Ovary (tissue), 3 donors: ENCODE measurements at regions not wholly inside any gene's neighbourhood (a gene's known extent, or its start where the extent isn't known, plus 50 kb on each side); places are given as distances from the start of the nearest gene placed in this dataset.

ENCODE experiments used
- CTCF ChIP-seq, 3 donors: fragments of 450-650 bp in 2 of 3; fragments of 200-600 bp in 1 of 3; IDR thresholded peaks; one replicate each; pipeline versions ENCODE4 v1.5.1 to v1.8.0; 2016 to 2022; ENCODE audit warnings: antibody characterized with exemption in 3 of 3, mild to moderate bottlenecking in 1 of 3
- EP300 ChIP-seq: sonication (generic); formaldehyde crosslinking; IDR thresholded peaks from one replicate; pipeline ENCODE4 v1.6.1; 2017; ENCODE audit warnings: antibody characterized with exemption
- POLR2A ChIP-seq: fragments of 450-650 bp; IDR thresholded peaks from one replicate; pipeline ENCODE4 v1.6.1; 2017; ENCODE audit warnings: antibody characterized with exemption, mild to moderate bottlenecking, moderate library complexity
- donor health status: DM: no; HTN: no; CAD: no.

GRCh38 chr16:79542237-79542774 is 58.2 kb downstream of the MAF start:
- TF ChIP-seq CTCF (IDR thresholded peaks at IDR 0.05) (no peak), POLR2A (no peak), EP300 (no peak)
